ENCODE measurements at regions not wholly inside any gene's neighbourhood (a gene's known extent, or its start where the extent isn't known, plus 50 kb on each side); places are given as distances from the start of the nearest gene placed in this dataset.
"Not testable (repeated sequence)": the region's sequence is repeated elsewhere in the genome, so short reads cannot be mapped to it uniquely, and the experiment has no call there.

DNA sequence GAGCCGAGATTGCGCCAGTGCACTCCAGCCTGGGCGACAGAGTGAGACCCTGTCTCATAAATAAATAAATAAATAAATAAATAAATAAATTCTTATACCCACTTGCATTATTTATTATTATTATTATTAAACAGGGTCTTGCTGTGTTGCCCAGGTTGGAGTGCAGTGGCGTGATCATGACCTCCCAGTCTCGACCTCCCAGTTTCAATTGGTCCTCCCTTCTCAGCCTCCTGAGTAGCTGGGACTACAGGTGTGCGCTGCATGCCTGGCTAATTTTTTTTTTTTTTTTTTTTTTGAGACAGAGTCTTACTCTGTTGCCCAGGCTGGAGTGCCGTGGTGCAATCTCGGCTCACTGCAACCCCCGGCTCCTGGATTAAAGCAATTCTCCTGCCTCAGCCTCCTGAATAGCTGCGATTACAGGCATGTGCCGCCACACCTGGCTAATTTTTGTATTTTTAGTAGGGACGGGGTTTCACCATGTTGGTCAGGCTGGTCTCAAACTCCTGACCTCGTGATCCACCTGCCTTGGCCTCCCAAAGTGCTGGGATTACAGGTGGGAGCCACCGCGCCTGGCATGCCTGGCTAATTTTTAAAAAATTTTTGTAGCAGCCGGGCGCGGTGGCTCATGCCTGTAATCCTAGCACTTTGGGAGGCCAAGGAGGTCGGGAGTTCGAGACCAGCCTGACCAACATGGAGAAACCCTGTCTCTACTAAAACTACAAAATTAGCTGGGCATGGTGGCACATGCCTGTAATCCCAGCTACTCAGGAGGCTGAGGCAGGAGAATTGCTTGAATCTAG lies 150.2 kb downstream of the SEC14L1 start:
- not testable (repeated sequence) for DNase-seq (ENCODE audit: low spot score)

DNA sequence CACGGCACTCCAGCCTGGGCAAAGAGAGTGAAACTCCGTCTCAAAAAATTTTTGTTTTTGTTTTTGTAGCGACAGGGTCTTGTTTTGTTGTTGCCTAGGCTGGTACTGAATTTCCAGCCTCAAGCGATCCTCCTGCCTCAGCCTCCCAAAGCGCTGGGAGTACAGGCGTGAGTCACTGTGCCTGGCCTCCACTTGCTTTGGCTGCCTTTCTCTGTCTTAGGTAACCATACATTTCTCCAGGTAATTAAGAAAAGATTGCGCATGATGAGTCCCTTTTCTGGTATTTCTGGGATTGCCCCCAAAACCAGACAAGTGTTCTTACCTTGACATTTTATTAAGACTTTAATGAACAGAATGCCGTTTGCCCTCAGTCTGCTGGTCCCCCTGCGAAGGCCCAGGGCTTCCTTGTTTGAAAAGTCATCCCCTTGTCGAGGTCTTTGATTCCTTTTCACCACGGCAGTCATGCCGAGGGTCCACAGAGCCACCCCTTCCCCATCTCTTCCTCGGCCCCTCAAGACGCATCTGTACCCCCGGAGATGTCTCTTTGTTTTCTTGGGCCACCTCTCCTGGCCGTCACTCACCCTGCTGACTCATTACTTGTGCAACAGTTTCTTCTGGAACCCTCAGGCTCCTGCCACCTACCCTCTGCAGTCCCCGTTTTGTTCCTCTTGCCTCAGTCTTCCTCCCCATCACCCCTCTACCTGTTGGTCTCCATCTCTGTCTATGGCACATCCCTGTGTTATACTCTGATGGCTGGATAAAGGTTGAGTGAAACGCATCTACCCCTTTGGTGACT lies 151.0 kb downstream of the SEC14L1 start:
- no peak for DNase-seq (ENCODE audit: low spot score)

DNA sequence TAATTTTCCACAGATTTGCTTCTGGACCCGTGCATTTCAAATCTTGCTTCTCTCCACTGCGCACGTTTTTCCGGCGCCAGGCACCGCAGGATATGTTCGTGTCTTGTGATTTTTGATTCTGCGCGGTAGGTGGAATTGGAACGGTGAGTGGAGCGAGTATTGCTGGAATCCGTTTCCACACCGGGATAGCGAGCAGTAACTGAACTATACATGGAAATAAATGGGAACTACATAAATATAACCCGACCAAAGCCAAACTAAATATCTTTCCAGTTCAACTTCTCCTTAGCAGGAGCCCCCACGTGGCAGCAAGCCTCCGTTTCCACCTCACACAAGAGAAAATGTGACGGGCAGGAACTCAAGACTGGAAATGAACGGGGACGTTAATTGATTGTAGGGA lies 154.0 kb downstream of the SEC14L1 start:
- no peak for DNase-seq (ENCODE audit: low spot score)

DNA sequence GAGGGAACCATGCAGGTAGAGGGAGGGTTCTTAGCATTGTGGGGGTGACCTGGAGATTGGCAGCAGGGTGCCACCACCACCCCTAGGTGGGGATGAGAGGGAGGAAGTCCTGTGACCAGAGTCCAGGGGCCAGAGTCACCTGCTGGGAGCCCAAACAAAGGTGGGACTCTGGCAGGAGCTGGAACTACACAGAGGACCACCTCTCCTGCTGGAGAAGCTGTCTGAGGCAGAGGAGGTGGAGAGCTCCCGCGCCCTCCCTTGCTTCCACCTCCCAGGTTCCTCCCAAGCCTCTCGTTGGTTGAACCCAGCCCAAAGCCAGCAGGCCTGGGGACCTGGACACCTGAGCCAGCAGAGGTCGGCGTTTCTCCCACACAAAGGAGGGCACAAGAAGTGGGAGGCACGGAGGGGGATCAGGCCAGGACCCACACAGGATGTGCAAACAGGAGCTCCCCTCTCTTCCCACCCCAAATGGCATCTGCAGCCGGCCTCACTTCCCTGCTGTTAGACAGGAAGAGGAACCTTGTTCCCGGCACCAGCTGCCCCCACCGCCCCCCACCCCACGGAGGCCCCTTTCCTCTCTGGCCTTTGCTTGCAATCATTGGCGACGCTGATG lies 154.6 kb downstream of the SEC14L1 start:
- no peak for DNase-seq (ENCODE audit: low spot score)

DNA sequence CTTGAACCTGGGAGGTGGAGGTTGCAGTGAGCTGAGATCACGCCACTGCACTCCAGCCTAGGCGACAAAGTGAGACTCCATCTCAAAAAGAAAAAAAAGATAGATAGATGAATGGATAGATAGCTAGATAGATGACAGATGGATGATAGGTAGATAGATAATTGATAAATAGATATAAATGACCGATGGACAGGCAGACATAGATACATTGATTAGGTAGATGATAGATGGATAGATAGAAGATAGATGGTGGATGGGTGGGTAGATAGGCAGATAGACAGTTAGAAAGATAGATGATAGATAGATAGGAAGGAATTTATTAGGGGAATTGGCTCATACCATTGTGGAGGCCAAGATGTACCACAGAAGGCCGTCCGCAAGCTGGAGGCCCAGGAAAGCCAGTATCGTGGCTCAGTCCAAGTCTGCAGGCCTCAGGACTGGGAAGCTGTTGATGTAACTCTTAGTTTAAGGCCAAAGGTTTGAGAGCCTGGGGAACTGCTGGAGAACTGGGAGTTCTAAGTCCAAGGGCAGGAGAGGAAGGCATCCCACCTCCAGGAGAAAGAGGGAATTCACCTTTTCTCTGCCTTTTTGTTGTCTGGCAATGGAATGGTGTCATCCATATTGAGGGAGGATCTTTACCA lies 156.1 kb downstream of the SEC14L1 start:
- DNase-seq (ENCODE audit: low spot score), result no peak

DNA sequence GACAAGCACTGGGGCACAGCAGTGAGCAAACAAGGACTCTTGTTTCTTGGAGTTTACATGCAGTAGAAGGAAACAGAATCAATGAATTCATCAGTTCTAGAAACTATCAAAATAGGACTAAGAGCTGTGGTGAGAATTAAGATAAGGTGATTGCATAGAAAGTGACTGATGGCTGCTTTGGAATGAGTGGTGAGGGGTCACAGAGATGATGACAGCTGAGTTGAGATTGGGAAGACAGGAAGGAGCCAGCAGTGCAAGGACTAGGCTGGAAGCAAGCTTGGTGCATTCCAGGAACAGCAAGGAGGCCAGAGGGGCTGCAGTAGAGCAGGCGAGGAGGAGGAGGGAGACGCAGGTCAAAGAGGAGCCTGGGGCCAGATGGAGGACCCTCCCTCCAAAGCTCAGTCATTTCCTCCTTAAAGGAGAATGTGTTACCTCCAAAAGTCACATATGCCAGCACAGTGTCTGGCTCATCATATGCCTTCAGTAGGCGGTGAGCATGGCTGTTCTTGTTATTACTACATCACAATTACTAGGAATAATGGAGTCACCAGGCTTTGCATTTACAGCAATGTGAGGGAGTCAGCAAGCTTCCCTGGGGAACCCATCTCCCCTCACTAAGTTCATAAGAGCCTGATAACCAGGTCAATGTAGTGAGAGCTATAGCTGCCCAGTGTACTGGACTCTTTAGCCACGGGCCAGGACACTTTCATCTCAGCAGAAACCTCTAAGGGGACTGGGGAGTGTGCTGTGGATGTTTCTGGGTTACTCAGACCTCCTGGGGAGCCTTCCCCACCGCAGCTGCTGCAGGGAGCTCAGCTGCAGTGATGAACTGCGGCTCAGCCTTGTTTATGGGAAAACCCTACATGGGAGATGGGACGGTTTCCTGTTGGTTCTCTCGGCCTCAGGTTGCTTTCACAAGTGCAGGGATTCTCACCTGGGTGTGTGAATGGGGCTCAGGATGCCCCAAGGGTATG lies 157.2 kb downstream of the SEC14L1 start:
- no peak for DNase-seq (ENCODE audit: low spot score)

DNA sequence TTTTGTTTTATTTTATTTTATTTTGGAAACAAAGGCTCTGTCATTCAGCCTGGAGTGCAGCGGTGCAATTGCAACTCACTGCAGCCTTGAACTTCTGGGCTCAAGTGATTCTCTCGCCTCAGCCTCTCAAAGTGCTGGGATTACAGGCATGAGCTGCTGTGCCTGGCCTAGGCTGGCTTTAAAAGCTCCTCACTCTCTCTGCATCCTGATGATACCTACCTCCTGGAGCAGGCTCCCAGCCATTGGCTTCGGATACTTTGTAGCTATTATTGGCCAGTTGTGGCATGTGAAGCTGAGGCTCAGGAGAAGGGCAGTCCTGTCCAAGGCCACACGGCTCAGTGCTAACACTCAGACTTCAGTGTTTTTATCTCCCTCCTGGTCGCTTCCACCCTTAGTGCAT lies 158.0 kb downstream of the SEC14L1 start:
- no peak for DNase-seq (ENCODE audit: low spot score)

DNA sequence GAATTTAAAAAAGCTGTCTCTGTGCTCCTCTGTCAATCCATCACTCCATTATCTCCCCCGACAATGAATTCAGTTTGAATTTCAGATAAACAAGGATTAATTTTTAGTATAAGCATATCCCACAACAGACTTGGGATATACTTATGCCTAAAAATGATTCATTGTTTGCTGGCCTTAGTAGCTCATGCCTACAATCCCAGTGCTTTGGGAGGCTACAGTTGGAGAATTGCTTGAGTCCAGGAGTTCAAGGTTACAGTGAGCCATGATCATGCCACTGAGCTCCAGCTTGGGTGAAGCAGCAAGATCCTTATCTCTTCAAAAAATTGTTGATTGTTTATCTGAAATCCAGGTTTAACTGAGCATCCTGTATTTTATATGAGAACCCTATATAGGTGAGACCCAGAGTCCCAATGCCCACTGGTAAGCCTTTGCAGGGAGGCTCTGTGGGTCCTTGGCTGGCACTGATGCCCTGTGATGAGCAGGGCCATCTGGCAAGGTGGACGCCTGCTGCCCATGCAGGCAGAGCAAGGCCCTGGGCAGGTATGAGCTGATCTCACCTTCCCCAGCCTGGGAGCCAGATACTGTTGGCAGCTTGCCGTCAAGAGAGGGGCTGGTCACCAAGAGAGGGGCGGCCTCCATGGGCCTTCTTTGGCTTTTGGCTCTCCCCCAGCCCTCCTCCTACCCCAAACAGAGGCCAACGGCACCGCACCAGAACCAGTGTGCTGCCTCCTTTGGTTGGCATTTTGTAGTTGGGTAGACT lies 158.7 kb downstream of the SEC14L1 start:
- no peak for DNase-seq (ENCODE audit: low spot score)

DNA sequence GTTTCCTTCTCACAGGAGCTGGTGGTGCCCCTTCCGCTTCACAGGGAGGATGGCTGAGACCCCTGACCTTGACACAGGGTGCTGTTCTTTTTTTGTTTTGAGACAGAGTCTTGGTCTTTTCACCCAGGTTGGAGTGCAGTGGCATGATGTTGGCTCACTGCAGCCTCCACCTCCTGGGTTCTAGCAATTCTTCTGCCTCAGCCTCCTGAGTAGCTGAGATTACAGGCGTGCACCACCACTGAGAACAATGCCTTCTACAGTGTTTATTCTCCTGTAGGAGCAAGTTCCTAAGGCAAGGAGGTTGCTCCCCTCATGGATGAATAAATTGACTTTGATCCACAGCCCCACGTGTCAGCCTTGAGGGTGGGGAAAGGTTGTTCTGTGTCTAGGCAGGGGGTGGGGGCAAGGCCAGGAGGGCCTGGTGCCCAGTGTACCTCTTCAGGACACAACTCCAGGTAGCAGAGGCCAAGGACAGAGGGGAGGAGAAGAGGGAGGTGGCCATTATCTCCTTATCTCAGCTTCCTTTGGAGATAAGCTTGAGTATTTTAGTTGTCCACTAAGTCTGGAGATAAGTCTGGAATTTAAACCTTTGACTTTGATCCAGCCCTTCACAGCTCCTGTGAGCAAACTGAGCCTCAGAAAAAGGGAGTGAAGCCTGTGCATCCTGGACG lies 159.4 kb downstream of the SEC14L1 start:
- DNase-seq (ENCODE audit: low spot score), result no peak

DNA sequence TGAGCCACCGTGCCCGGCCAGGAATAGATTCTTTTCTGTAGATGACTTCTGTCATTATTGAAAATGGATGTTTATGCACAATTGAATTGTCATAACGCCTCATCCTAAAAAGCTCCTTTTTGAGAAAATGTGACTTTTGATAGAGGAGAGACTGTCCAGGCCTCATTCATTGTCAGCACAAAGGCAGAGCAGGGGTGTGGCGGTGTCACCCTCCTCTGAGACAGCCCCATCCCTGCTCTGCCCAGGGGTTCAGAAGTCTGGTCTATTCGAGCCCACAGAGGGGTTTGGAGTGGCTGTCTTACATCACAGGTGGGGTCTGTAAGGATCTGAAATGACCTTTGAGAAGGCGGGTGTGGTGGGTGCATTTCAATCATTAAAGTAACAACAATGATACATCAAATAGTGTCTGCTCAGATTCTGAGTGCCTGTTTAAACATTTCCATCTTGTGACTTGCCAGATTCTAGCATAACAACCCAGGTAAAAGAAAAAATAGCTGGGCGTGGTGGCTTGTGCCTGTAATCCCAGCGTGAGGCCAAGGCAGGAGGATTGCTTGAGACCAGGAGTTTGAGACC lies 161.0 kb downstream of the SEC14L1 start:
- no peak for DNase-seq (ENCODE audit: low spot score)

DNA sequence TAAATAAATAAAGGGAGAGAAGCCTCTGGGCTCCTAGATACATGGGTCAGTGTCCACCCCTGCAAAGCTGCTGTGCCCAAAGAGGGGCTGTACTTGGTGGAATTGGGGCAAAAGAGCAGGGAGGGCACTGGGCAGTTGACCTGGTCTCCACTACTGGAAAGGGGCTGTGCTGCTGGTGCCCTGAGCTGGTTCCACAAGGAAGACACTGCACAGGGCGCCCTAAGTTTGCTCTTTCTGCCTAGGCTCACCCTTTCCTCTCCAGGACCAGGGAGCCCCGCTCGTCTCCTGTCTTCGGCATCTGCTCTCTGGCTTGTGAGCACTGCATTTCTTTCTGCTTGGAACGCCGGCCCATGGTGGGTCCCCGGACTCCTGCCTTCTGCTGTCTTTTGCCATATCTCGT lies 161.9 kb downstream of the SEC14L1 start:
- DNase-seq (ENCODE audit: low spot score), result no peak

DNA sequence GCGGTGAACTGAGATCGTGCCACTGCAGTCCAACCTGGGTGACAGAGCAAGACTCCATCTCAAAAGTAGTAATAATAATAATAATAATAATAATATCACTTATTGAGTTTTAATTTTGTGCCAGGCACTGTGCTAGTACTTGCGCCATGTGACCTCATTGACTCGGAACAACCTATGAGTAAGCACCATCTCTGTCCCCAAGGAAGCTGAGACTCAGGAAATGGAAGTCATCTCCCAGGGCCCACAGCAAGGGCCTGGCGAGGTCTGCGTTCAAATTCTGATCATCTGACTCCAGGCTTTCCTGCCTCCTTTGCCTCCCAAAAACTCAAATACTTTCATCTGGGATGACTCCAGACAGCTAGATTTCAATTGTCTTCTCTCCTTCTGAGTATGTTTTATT lies 162.9 kb downstream of the SEC14L1 start:
- DNase-seq (ENCODE audit: low spot score), result no peak

DNA sequence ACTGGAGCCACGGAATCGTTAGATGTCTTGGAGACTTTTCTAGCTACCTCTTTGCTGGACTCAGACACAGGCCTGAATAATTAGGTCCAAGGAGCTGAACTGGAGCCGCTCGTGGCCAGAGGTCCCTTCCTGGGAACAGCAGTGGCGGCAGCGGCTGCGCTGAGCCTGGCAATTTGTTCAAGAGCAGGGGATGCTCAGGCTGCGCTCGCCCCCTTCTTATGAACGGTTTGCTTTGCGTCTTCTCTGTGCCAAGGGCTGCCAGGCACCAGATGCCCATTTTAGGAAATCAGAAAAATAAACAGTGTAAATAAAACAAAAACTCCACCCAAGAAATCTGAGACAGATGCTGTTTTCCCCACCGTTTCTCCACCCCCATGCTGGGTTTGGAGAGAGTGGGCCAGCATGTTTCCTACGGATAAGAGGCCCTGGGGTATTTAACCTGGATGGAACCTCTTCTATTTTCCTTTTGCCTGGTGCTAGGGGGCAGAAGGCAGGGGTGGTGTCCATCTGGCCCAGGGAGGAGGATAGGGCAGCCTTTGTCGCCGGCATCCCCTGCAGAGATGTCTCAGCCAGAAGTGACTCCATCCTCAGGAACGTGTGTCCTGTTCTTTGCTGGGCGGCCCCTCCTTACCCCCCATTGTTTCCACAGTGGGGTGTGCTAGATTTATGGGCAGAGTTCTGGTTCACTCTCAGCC lies 163.4 kb downstream of the SEC14L1 start:
- DNase-seq (ENCODE audit: low spot score), result no peak

DNA sequence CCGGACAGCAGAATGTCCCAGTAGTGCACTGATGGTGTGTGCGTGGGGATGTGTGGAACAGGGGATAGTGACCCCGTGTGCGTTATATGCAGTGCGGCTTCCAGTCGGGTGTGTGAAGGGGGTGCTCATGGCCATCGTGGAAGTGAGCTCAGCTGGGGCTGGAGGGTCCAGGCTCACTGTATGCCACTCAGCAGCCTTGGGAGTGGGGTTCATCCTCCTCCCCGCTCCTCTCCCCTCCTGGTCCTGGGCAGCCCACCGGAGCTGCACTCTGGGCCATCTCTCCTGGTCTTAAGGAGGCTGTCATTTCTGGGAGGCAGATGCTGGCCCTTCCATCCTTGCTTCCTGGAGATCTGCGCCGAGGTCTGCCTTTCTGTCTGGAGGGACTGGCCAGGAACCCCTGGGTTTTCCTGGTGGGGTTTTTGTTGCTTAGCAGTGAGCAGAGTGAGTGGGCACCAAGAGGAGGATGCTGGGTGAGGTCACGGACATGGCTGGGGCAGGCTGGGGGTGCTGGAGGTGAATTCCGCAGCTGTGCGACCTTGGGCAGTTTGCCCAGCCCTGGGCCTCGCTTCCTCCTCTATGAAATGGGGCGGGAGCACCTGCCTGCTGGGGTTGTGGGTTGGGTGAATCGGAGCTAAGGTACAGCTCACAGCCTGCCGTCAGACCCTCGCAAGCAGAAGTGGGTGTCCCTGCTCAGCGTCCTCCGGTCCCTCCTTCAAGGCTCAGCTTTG lies 164.1 kb downstream of the SEC14L1 start:
- DNase-seq (ENCODE audit: low spot score), result no peak

DNA sequence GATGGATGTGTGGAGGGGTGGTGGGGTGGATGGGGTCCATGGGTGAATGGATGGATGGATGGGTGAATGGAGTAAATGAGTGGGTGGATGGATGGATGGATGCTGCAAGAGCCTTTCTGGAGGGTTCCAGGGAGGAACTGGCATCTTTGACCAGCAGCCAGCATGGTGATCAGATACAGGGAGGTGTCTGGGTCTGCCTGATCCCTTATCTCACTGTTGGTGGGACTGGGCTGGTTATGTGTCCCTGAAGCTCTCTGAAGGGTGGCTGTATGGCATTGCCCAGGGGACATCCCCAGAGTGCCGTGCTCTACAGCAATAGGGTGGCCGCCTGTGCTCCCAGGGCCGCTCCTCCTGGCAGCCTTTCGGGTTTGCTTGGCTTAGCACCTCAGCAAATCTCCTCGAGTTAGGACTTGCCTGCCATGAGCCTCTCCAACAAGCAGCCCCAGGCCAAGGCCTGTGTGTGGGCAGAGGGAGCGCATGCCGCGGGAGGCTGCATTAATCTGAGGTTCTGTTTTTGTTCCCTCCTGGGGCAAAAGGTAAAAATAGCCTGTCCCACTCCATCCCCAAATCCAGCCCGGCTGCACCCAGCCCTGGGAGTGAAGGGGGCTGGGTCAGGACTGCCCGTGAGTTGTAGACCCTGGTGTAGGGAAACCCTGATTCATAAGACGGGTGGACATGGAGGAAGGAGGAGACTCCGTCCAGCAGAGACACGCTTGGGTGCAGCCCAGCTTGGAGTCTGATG lies 165.4 kb downstream of the SEC14L1 start:
- no peak for DNase-seq (ENCODE audit: low spot score)

DNA sequence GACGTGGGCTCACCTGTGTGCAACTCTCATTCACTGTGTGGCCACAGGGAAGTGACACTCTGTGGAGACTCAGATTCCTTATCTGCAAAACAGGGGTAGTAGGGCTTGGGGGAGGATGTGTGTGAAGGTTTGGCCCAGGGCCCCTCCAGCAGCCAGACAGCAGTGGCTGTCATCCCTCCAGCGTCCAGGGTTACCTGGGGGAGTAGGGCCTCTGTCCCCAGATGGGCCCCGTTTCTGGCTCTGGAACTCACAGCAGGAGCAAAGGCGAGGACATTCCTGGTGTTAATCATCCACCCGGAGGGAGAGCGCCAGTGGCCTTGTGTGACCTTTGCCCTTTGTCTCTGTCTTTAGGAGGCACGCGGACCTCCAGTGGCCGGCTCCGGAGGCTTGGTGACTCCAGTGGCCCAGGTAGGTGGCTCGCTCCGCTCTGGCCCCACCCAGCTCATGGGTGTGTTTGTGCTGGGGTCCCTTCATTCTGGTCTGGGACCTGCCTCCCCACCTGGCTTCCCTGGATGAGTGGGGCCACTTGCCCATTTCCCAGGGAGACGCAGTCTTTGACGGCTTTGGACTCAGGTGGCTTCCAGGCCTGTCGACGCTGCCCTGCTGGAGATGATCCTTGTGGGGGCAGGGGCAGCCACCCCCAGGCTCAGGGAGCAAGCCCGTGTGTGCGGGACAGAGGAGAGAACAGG lies 166.2 kb downstream of the SEC14L1 start:
- no peak for DNase-seq (ENCODE audit: low spot score)

Measured in left forelimb (tissue), 1 donor.